Keratinocyte (primary cell): ENCODE measurements at regions not wholly inside any gene's neighbourhood (a gene's known extent, or its start where the extent isn't known, plus 50 kb on each side); places are given as distances from the start of the nearest gene placed in this dataset.

Experiments
- DNase-seq: peaks from one replicate; pipeline ENCODE4 v3.0.0-alpha.2; 2011; ENCODE audit warnings: low read depth, missing footprints, low spot score
- FAIRE-seq: peaks from 2 replicates; lab custom pipeline; 2011; peaks lifted over from hg19 to GRCh38; lab: Jason Lieb, UNC
- H2AFZ ChIP-seq: 2 replicates; pipeline ENCODE4 v1.6.0; 2012; ENCODE audit warnings: low read length, control low read depth, inconsistent platforms; ENCODE audit not compliant: control insufficient read depth
- H3K27ac ChIP-seq: 2 replicates; pipeline ENCODE4 v1.5.1; 2011; ENCODE audit warnings: low read length; ENCODE audit not compliant: control insufficient read depth, insufficient read depth
- H3K27me3 ChIP-seq: 3 replicates; pipeline ENCODE4 v1.6.0; 2011; ENCODE audit warnings: low read length; ENCODE audit not compliant: control insufficient read depth, insufficient read depth; ENCODE audit errors: extremely low read depth
- H3K36me3 ChIP-seq, 2 experiments: 2 replicates in 1 of 2; 3 replicates in 1 of 2; pipeline ENCODE4 v1.5.1; 2011; ENCODE audit warnings: low read length in 2 of 2, mild to moderate bottlenecking in 1 of 2; ENCODE audit not compliant: control insufficient read depth in 2 of 2, insufficient read depth in 2 of 2; ENCODE audit errors: extremely low read depth in 1 of 2
- H3K4me1 ChIP-seq: 3 replicates; pipeline ENCODE4 v1.5.1; 2011; ENCODE audit warnings: low read length; ENCODE audit not compliant: control insufficient read depth, insufficient read depth; ENCODE audit errors: extremely low read depth
- H3K4me2 ChIP-seq: 3 replicates; pipeline ENCODE4 v1.6.0; 2011; ENCODE audit warnings: low read depth, low read length; ENCODE audit not compliant: control insufficient read depth, insufficient read depth; ENCODE audit errors: extremely low read depth
- H3K4me3 ChIP-seq, 3 experiments: fragments of 200-600 bp in 1 of 3; sonication (generic) in 1 of 3; 2 replicates in 2 of 3; 3 replicates in 1 of 3; pipeline ENCODE4 v1.5.1; 2011 to 2016; ENCODE audit warnings: low read length in 3 of 3, mild to moderate bottlenecking in 3 of 3, control low read depth in 2 of 3, inconsistent platforms in 1 of 3, low read depth in 1 of 3, mixed read lengths in 1 of 3, mixed run types in 1 of 3, moderate library complexity in 1 of 3; ENCODE audit not compliant: control insufficient read depth in 2 of 3, insufficient read depth in 2 of 3; ENCODE audit errors: extremely low read depth in 1 of 3
- H3K79me2 ChIP-seq: 2 replicates; pipeline ENCODE4 v1.6.0; 2012; ENCODE audit warnings: low read length; ENCODE audit not compliant: control insufficient read depth, insufficient read depth
- H3K9ac ChIP-seq: 3 replicates; pipeline ENCODE4 v1.6.0; 2011; ENCODE audit warnings: low read length; ENCODE audit not compliant: control insufficient read depth, insufficient read depth; ENCODE audit errors: extremely low read depth
- H3K9me1 ChIP-seq: 3 replicates; pipeline ENCODE4 v1.6.0; 2011; ENCODE audit warnings: low read length; ENCODE audit not compliant: control insufficient read depth, insufficient read depth; ENCODE audit errors: extremely low read depth
- H3K9me3 ChIP-seq: 2 replicates; pipeline ENCODE4 v1.5.1; 2012; ENCODE audit warnings: low read depth, low read length; ENCODE audit not compliant: control insufficient read depth
- H4K20me1 ChIP-seq: 3 replicates; pipeline ENCODE4 v1.6.0; 2011; ENCODE audit warnings: low read length; ENCODE audit not compliant: control insufficient read depth, insufficient read depth; ENCODE audit errors: extremely low read depth
- EZH2 ChIP-seq: IDR thresholded peaks from one replicate; pipeline ENCODE4 v1.6.1; 2012; ENCODE audit warnings: inconsistent platforms, mild to moderate bottlenecking, low read length, moderate library complexity
- dilution Hi-C: fragments of 300-500 bp; cut with MboI; formaldehyde crosslinking; loops from one replicate; pipeline ENCODE4 v1.7.0; 2020; ENCODE audit warnings: low sequenced_read_pairs; ENCODE audit not compliant: extremely low pct_ligation_motif_present
- TF ChIP-seq, protein P1 (sequence below), 3 experiments: IDR thresholded peaks in 1 of 3; conservative IDR thresholded peaks in 1 of 3; optimal IDR thresholded peaks in 1 of 3; 2 replicates in 2 of 3; 3 replicates in 1 of 3; pipeline versions ENCODE3 to v1.5.1; 2011; ENCODE audit warnings: low read length in 3 of 3, mild to moderate bottlenecking in 3 of 3, moderate library complexity in 2 of 3, control low read depth in 1 of 3, inconsistent platforms in 1 of 3; ENCODE audit not compliant: insufficient read depth in 2 of 3; ENCODE audit errors: extremely low read depth in 1 of 3

DNA sequence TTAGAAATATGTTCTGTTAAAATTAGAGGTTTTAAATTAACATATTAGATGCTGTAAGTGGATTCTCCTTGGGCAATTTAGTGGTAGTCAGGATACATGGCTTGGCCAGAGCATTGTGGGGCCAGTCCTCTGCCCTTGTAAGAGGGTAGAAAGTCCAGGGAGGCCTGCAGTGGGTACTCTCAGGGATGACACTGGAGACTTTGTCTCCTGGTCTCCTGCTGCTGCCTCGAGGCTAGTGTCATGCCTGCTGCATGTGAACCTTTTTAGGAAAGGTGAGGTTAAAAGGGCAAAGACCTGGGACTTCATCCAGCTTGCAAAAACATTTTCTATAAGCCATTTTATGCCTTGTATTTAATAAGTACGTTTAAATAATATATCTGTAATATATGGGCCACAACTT lies 96.8 kb upstream of the PROK2 start:
- DNase-seq: no peak
- no peak for FAIRE-seq
- H2AFZ ChIP-seq: no peak overlapping the region

DNA sequence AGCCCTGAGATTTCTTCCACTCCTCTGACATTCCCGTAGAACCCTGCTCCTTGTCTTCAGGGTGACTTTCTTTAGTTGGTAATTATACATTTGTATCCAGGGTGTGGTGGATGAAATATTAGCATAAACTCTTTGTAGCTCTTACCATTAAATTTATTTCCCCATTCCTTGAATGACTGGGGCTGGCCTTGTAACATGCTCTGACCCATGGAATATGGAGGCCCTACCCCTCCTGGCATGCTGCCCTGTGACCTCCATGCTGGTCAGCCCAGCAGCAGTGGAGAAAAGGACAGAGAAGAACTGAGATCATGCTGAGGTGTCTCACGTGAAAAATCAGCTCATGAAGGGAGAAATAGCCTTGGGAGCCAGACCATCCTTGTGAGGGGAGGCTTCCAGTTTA lies 96.1 kb upstream of the PROK2 start:
- H3K36me3 ChIP-seq: no peaks in the 10 kb centered on the region
- H3K4me1 ChIP-seq: no peaks in the 10 kb centered on the region
- no peak overlapping the region for H3K9ac ChIP-seq
- H3K9me1 ChIP-seq: no peaks in the 10 kb centered on the region
- no peaks in the 10 kb centered on the region for H4K20me1 ChIP-seq
- FAIRE-seq (no peak), DNase-seq (no peak)
- peaks cover 2% of the 10 kb centered on the region for H3K27me3 ChIP-seq
- H3K27ac ChIP-seq: no peak overlapping the region
- no peak overlapping the region for H3K4me3 ChIP-seq
- no peak for TF ChIP-seq EZH2
- TF ChIP-seq, protein P1, sequence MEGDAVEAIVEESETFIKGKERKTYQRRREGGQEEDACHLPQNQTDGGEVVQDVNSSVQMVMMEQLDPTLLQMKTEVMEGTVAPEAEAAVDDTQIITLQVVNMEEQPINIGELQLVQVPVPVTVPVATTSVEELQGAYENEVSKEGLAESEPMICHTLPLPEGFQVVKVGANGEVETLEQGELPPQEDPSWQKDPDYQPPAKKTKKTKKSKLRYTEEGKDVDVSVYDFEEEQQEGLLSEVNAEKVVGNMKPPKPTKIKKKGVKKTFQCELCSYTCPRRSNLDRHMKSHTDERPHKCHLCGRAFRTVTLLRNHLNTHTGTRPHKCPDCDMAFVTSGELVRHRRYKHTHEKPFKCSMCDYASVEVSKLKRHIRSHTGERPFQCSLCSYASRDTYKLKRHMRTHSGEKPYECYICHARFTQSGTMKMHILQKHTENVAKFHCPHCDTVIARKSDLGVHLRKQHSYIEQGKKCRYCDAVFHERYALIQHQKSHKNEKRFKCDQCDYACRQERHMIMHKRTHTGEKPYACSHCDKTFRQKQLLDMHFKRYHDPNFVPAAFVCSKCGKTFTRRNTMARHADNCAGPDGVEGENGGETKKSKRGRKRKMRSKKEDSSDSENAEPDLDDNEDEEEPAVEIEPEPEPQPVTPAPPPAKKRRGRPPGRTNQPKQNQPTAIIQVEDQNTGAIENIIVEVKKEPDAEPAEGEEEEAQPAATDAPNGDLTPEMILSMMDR (optimal IDR thresholded peaks at IDR 0.05 in 1 of 3, IDR thresholded peaks at IDR 0.05 in 1 of 3, conservative IDR thresholded peaks at IDR 0.05 in 1 of 3; ENCODE audit: extremely low read depth in 1 of 3, insufficient read depth in 2 of 3, low read length in 3 of 3): no peak
- no peaks in the 10 kb centered on the region for H3K9me3 ChIP-seq
- H2AFZ ChIP-seq: no peak overlapping the region
- H3K79me2 ChIP-seq: no peaks in the 10 kb centered on the region
- dilution Hi-C loops: no loop called here
- no peak overlapping the region for H3K4me2 ChIP-seq

More for the DNA sequence above, 96.8 kb upstream of the PROK2 start:
- no peaks in the 10 kb centered on the region for H3K9me1 ChIP-seq
- no peak overlapping the region for H3K9ac ChIP-seq
- H3K4me1 ChIP-seq: no peaks in the 10 kb centered on the region
- H3K79me2 ChIP-seq: no peaks in the 10 kb centered on the region
- no peaks in the 10 kb centered on the region for H3K36me3 ChIP-seq
- H4K20me1 ChIP-seq: no peaks in the 10 kb centered on the region
- dilution Hi-C loops: no loop called here
- peaks cover 2% of the 10 kb centered on the region for H3K27me3 ChIP-seq
- no peaks in the 10 kb centered on the region for H3K9me3 ChIP-seq
- no peak for TF ChIP-seq EZH2
- TF ChIP-seq, protein P1 (optimal IDR thresholded peaks at IDR 0.05 in 1 of 3, IDR thresholded peaks at IDR 0.05 in 1 of 3, conservative IDR thresholded peaks at IDR 0.05 in 1 of 3; ENCODE audit: extremely low read depth in 1 of 3, insufficient read depth in 2 of 3, low read length in 3 of 3): no peak
- H3K27ac ChIP-seq: no peak overlapping the region
- H3K4me2 ChIP-seq: no peak overlapping the region
- H3K4me3 ChIP-seq: no peak overlapping the region
